PFSK-1 (cell line): ENCODE measurements at regions not wholly inside any gene's neighbourhood (a gene's known extent, or its start where the extent isn't known, plus 50 kb on each side); places are given as distances from the start of the nearest gene placed in this dataset.

Experiments
- FOXP2 ChIP-seq: optimal IDR thresholded peaks from 2 replicates; pipeline ENCODE3; 2011; ENCODE audit warnings: borderline replicate concordance, control low read depth, inconsistent platforms; ENCODE audit not compliant: insufficient read depth; ENCODE audit errors: extremely low read length, extremely low read depth
- POLR2AphosphoS5 ChIP-seq: IDR thresholded peaks from 2 replicates; pipeline ENCODE4 v1.6.1; 2012; ENCODE audit warnings: low read depth, mild to moderate bottlenecking, control low read depth, low read length, moderate library complexity
- REST ChIP-seq, 2 experiments: IDR thresholded peaks; 2 replicates each; pipeline versions ENCODE4 v1.6.1 to v1.8.0; 2011 to 2012; ENCODE audit warnings: low read depth in 2 of 2, low read length in 2 of 2, control low read depth in 1 of 2, inconsistent platforms in 1 of 2, mild to moderate bottlenecking in 1 of 2, moderate library complexity in 1 of 2; ENCODE audit not compliant: insufficient read depth in 1 of 2
- SIN3A ChIP-seq: IDR thresholded peaks from 2 replicates; pipeline ENCODE4 v1.6.1; 2012; ENCODE audit warnings: mild to moderate bottlenecking, low read length, moderate library complexity, borderline replicate concordance; ENCODE audit not compliant: insufficient read depth
- TAF1 ChIP-seq: IDR thresholded peaks from 2 replicates; pipeline ENCODE4 v1.6.1; 2012; ENCODE audit warnings: low read length, control low read depth, borderline replicate concordance; ENCODE audit not compliant: insufficient read depth

- TF ChIP-seq FOXP2 (no peak), REST (IDR thresholded peaks at IDR 0.05; ENCODE audit: insufficient read depth in 1 of 2, low read depth in 2 of 2, low read length in 2 of 2) (no peak), SIN3A (no peak), TAF1 (no peak), POLR2AphosphoS5 (no peak)
Measured at GRCh38 chr5:5986492-5987178, 391.7 kb downstream of the MED10 start.

DNA sequence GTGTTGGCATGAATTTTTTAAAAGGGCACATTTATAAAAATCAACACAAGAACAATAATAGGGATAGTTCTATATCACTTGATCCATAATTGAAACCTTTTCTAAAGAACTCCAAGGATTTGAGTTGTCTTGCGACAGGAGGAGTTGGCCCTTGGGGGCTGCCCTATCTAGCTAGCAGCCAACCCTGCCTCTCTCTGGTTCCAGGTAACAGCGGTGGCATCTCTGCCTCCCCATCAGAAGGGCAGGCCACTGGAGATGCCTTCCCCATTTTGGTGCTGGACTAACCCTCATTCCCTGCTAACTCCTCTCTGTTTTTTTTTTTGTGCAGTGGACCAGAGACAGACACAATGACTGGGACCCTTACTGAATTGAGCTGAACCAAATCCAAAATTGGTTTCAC, 393.0 kb downstream of the MED10 start:
- TF ChIP-seq REST (IDR thresholded peaks at IDR 0.05; ENCODE audit: insufficient read depth in 1 of 2, low read depth in 2 of 2, low read length in 2 of 2) (no peak), SIN3A (no peak)

GRCh38 chr5:5983261-5983980, 394.9 kb downstream of the MED10 start:
- no peak for TF ChIP-seq POLR2AphosphoS5
- TF ChIP-seq REST (IDR thresholded peaks at IDR 0.05; ENCODE audit: insufficient read depth in 1 of 2, low read depth in 2 of 2, low read length in 2 of 2) = no peak
- no peak for TF ChIP-seq SIN3A
- TF ChIP-seq TAF1 = no peak

DNA sequence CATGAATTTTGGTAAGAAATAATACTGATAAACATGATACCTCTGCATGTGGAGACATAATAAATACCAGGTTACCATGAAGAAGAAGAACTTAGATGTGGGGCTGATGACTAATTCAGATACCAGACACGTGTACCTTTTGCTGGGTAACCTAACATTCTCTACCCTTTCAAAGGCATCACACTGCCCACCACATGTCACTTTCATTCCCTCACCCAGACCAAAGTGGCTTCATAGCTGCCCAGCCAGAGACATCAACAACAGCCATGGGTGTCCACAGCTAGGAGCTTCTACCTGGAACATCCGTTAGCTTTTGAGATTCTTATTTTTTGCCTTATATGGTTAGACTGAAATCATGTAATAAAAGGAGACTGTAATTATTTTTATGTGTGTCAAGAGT, 396.8 kb downstream of the MED10 start:
- no peak for TF ChIP-seq TAF1
- no peak for TF ChIP-seq POLR2AphosphoS5
- TF ChIP-seq FOXP2 = no peak
- TF ChIP-seq SIN3A = no peak
- TF ChIP-seq REST (IDR thresholded peaks at IDR 0.05; ENCODE audit: insufficient read depth in 1 of 2, low read depth in 2 of 2, low read length in 2 of 2) = no peak

GRCh38 chr5:5980538-5980895, 397.8 kb downstream of the MED10 start:
- TF ChIP-seq FOXP2 = no peak
- no peak for TF ChIP-seq TAF1
- no peak for TF ChIP-seq REST (IDR thresholded peaks at IDR 0.05; ENCODE audit: insufficient read depth in 1 of 2, low read depth in 2 of 2, low read length in 2 of 2)
- no peak for TF ChIP-seq SIN3A
- no peak for TF ChIP-seq POLR2AphosphoS5
